Amniotic epithelial cell (primary cell): ENCODE measurements at regions not wholly inside any gene's neighbourhood (a gene's known extent, or its start where the extent isn't known, plus 50 kb on each side); places are given as distances from the start of the nearest gene placed in this dataset.

Source experiments
- DNase-seq: peaks from one replicate; pipeline ENCODE4 v3.0.0-alpha.2; 2010; ENCODE audit warnings: low read depth

- DNase-seq, result no peak
Observed at GRCh38 chr5:68379275-68380036, 163.9 kb downstream of the PIK3R1 start.

- no peak for DNase-seq
Observed at GRCh38 chr5:68380078-68380477, 164.5 kb downstream of the PIK3R1 start.

GRCh38 chr5:68381060-68381459, 165.5 kb downstream of the PIK3R1 start:
- DNase-seq, result no peak

GRCh38 chr5:68381909-68382308, 166.4 kb downstream of the PIK3R1 start:
- no peak for DNase-seq

GRCh38 chr5:68382640-68383039, 167.1 kb downstream of the PIK3R1 start:
- DNase-seq, result no peak

- no peak for DNase-seq
Observed at GRCh38 chr5:68383888-68384310, 168.3 kb downstream of the PIK3R1 start.

- DNase-seq, result no peak
Observed at GRCh38 chr5:68384936-68385594, 169.5 kb downstream of the PIK3R1 start.

- no peak for DNase-seq
Observed at GRCh38 chr5:68385936-68386335, 170.4 kb downstream of the PIK3R1 start.

- no peak for DNase-seq
Observed at GRCh38 chr5:68387074-68387796, 171.7 kb downstream of the PIK3R1 start.

GRCh38 chr5:68389618-68390017, 174.1 kb downstream of the PIK3R1 start:
- DNase-seq, result no peak

GRCh38 chr5:68392617-68393016, 177.1 kb downstream of the PIK3R1 start:
- DNase-seq, result no peak

- no peak for DNase-seq
Observed at GRCh38 chr5:68395302-68395701, 179.7 kb downstream of the PIK3R1 start.

- no peak for DNase-seq
Observed at GRCh38 chr5:68395926-68396511, 180.5 kb downstream of the PIK3R1 start.

- no peak for DNase-seq
Observed at GRCh38 chr5:68396722-68397121, 181.2 kb downstream of the PIK3R1 start.

GRCh38 chr5:68398146-68398812, 182.7 kb downstream of the PIK3R1 start:
- no peak for DNase-seq

- DNase-seq, result no peak
Observed at GRCh38 chr5:68403301-68403700, 187.7 kb downstream of the PIK3R1 start.

- no peak for DNase-seq
Observed at GRCh38 chr5:68404246-68404645, 188.7 kb downstream of the PIK3R1 start.

- no peak for DNase-seq
Observed at GRCh38 chr5:68405026-68405684, 189.6 kb downstream of the PIK3R1 start.

- no peak for DNase-seq
Observed at GRCh38 chr5:68405784-68406743, 190.5 kb downstream of the PIK3R1 start.

- no peak for DNase-seq
Observed at GRCh38 chr5:68406767-68407241, 191.2 kb downstream of the PIK3R1 start.
